GM21717 (cell line): ENCODE measurements at regions not wholly inside any gene's neighbourhood (a gene's known extent, or its start where the extent isn't known, plus 50 kb on each side); places are given as distances from the start of the nearest gene placed in this dataset.
"Not testable (repeated sequence)": the region's sequence is repeated elsewhere in the genome, so short reads cannot be mapped to it uniquely, and the experiment has no call there.

Experiments used
- ATAC-seq: cut with Tn5 transposase; IDR thresholded peaks from one replicate; pipeline ENCODE4 v1.9.1; 2021; ENCODE audit warnings: mild to moderate bottlenecking, moderate library complexity; ENCODE audit not compliant: unreplicated experiment

GRCh38 chr5:117679046-117679445, 1104.4 kb upstream of the SEMA6A start:
- ATAC-seq, result no peak

- ATAC-seq, result no peak
These were observed 1101.0 kb upstream of the SEMA6A start for GRCh38 chr5:117675646-117676045.

GRCh38 chr5:117671551-117671950, 1096.9 kb upstream of the SEMA6A start:
- no peak for ATAC-seq

- ATAC-seq, result no peak
These were observed 1092.5 kb upstream of the SEMA6A start for GRCh38 chr5:117667105-117667504.

GRCh38 chr5:117665121-117665520, 1090.5 kb upstream of the SEMA6A start:
- ATAC-seq, result no peak

- no peak for ATAC-seq
These were observed 1087.7 kb upstream of the SEMA6A start for GRCh38 chr5:117662361-117662760.

- ATAC-seq, result no peak
These were observed 1082.9 kb upstream of the SEMA6A start for GRCh38 chr5:117657541-117657940.

GRCh38 chr5:117652958-117653280, 1078.3 kb upstream of the SEMA6A start:
- no peak for ATAC-seq

- no peak for ATAC-seq
These were observed 1077.7 kb upstream of the SEMA6A start for GRCh38 chr5:117652036-117652957.

- ATAC-seq, result no peak
These were observed 1075.2 kb upstream of the SEMA6A start for GRCh38 chr5:117649821-117650220.

- ATAC-seq, result no peak
These were observed 1070.8 kb upstream of the SEMA6A start for GRCh38 chr5:117645400-117645799.

- no peak for ATAC-seq
These were observed 1064.0 kb upstream of the SEMA6A start for GRCh38 chr5:117638581-117638980.

GRCh38 chr5:117633093-117633492, 1058.5 kb upstream of the SEMA6A start:
- ATAC-seq, result no peak

- ATAC-seq, result no peak
These were observed 1049.6 kb upstream of the SEMA6A start for GRCh38 chr5:117624201-117624600.

GRCh38 chr5:117623042-117623805, 1048.6 kb upstream of the SEMA6A start:
- ATAC-seq, result no peak

GRCh38 chr5:117621921-117622320, 1047.3 kb upstream of the SEMA6A start:
- no peak for ATAC-seq

GRCh38 chr5:117615226-117615625, 1040.6 kb upstream of the SEMA6A start:
- no peak for ATAC-seq

- ATAC-seq, result no peak
These were observed 1039.8 kb upstream of the SEMA6A start for GRCh38 chr5:117614408-117614807.

GRCh38 chr5:117604845-117605244, 1030.2 kb upstream of the SEMA6A start:
- no peak for ATAC-seq

GRCh38 chr5:117599811-117600210, 1025.2 kb upstream of the SEMA6A start:
- not testable (repeated sequence) for ATAC-seq

- no peak for ATAC-seq
These were observed 1019.5 kb upstream of the SEMA6A start for GRCh38 chr5:117594166-117594565.

GRCh38 chr5:117590944-117591343, 1016.3 kb upstream of the SEMA6A start:
- ATAC-seq, result peak; percentile 58
